H9 (cell line): ENCODE measurements at regions not wholly inside any gene's neighbourhood (a gene's known extent, or its start where the extent isn't known, plus 50 kb on each side); places are given as distances from the start of the nearest gene placed in this dataset.

Experiments used
- DNase-seq: peaks from one replicate; pipeline ENCODE4 v3.0.0-alpha.2; 2017
- H2AFZ ChIP-seq: one replicate; pipeline ENCODE4 v1.6.1; 2013; ENCODE audit warnings: mild to moderate bottlenecking, low read length, control low read depth, moderate library complexity
- H2AK5ac ChIP-seq: 2 replicates; pipeline ENCODE4 v1.6.1; 2013; ENCODE audit warnings: low read length, control low read depth, mixed read lengths; ENCODE audit not compliant: insufficient read length
- H2BK120ac ChIP-seq: one replicate; pipeline ENCODE4 v1.6.1; 2013; ENCODE audit warnings: low read depth, mild to moderate bottlenecking, low read length, control low read depth, inconsistent platforms; ENCODE audit not compliant: poor library complexity, severe bottlenecking
- H2BK12ac ChIP-seq: 2 replicates; pipeline ENCODE4 v1.6.1; 2013; ENCODE audit warnings: low read length, control low read depth, mixed read lengths, low read depth; ENCODE audit not compliant: insufficient read length
- H2BK15ac ChIP-seq: 2 replicates; pipeline ENCODE4 v1.6.1; 2013; ENCODE audit warnings: low read depth, low read length, control low read depth
- H2BK20ac ChIP-seq: one replicate; pipeline ENCODE4 v1.6.1; 2013; ENCODE audit warnings: low read depth, mild to moderate bottlenecking, low read length, control low read depth, inconsistent platforms; ENCODE audit not compliant: poor library complexity, severe bottlenecking
- H2BK5ac ChIP-seq: 2 replicates; pipeline ENCODE4 v1.6.1; 2013; ENCODE audit warnings: low read length, control low read depth, mixed read lengths; ENCODE audit not compliant: insufficient read length
- H3K14ac ChIP-seq: 2 replicates; pipeline ENCODE4 v1.6.1; 2013; ENCODE audit warnings: low read length, control low read depth; ENCODE audit not compliant: insufficient read depth
- H3K18ac ChIP-seq: 2 replicates; pipeline ENCODE4 v1.6.1; 2013; ENCODE audit warnings: low read depth, mild to moderate bottlenecking, mixed read lengths, low read length, control low read depth; ENCODE audit not compliant: insufficient read length
- H3K23ac ChIP-seq: 2 replicates; pipeline ENCODE4 v1.6.1; 2013; ENCODE audit warnings: low read length, control low read depth, mixed read lengths, low read depth; ENCODE audit not compliant: insufficient read length
- H3K23me2 ChIP-seq: 2 replicates; pipeline ENCODE4 v1.6.1; 2013; ENCODE audit warnings: low read depth, mild to moderate bottlenecking, mixed read lengths, low read length, control low read depth; ENCODE audit not compliant: insufficient read length, poor library complexity, severe bottlenecking
- H3K27ac ChIP-seq: 2 replicates; pipeline ENCODE4 v1.5.1; 2013; ENCODE audit warnings: low read length, control low read depth, mixed read lengths, low read depth; ENCODE audit not compliant: insufficient read length
- H3K27me3 ChIP-seq: 2 replicates; pipeline ENCODE4 v1.6.1; 2013; ENCODE audit warnings: low read length, control low read depth, inconsistent platforms; ENCODE audit not compliant: insufficient read depth
- H3K4ac ChIP-seq: 2 replicates; pipeline ENCODE4 v1.6.1; 2013; ENCODE audit warnings: low read depth, mild to moderate bottlenecking, control low read depth, inconsistent platforms, low read length, moderate library complexity
- H3K4me1 ChIP-seq: 2 replicates; pipeline ENCODE4 v1.6.1; 2013; ENCODE audit warnings: low read length, control low read depth, inconsistent platforms; ENCODE audit not compliant: insufficient read depth
- H3K4me2 ChIP-seq: 2 replicates; pipeline ENCODE4 v1.6.1; 2013; ENCODE audit warnings: low read length, control low read depth, mixed read lengths; ENCODE audit not compliant: insufficient read length, insufficient read depth
- H3K56ac ChIP-seq: 2 replicates; pipeline ENCODE4 v1.6.1; 2013; ENCODE audit warnings: low read depth, mild to moderate bottlenecking, mixed read lengths, low read length, control low read depth; ENCODE audit not compliant: insufficient read length
- H3K79me1 ChIP-seq: 2 replicates; pipeline ENCODE4 v1.6.1; 2013; ENCODE audit warnings: low read depth, mild to moderate bottlenecking, moderate library complexity, low read length, control low read depth, inconsistent platforms; ENCODE audit not compliant: insufficient read depth, poor library complexity, severe bottlenecking
- H3K79me2 ChIP-seq: 2 replicates; pipeline ENCODE4 v1.6.1; 2013; ENCODE audit warnings: low read length, control low read depth, inconsistent platforms; ENCODE audit not compliant: insufficient read depth
- H3K9ac ChIP-seq: 2 replicates; pipeline ENCODE4 v1.6.1; 2013; ENCODE audit warnings: low read length, control low read depth, mixed read lengths; ENCODE audit not compliant: insufficient read length; ENCODE audit errors: extremely low read depth
- H3K9me3 ChIP-seq: one replicate; pipeline ENCODE4 v1.6.1; 2013; ENCODE audit warnings: low read depth, low read length, inconsistent platforms; ENCODE audit not compliant: control insufficient read depth
- H3T11ph ChIP-seq: one replicate; pipeline ENCODE4 v1.6.1; 2013; ENCODE audit warnings: mild to moderate bottlenecking, low read length, control low read depth, inconsistent platforms
- H4K20me1 ChIP-seq: one replicate; pipeline ENCODE4 v1.6.1; 2013; ENCODE audit not compliant: control insufficient read depth, insufficient read length, insufficient read depth
- H4K5ac ChIP-seq: 2 replicates; pipeline ENCODE4 v1.6.1; 2013; ENCODE audit warnings: low read depth, mild to moderate bottlenecking, mixed read lengths, low read length, control low read depth; ENCODE audit not compliant: insufficient read length
- H4K8ac ChIP-seq: replicated peaks from 2 replicates; pipeline ENCODE4 v1.6.1; 2013; ENCODE audit warnings: low read length, control low read depth, mixed read lengths, low read depth; ENCODE audit not compliant: insufficient read length
- H4K91ac ChIP-seq: 2 replicates; pipeline ENCODE4 v1.6.1; 2013; ENCODE audit warnings: low read depth, mild to moderate bottlenecking, moderate library complexity, mixed read lengths, low read length, control low read depth; ENCODE audit not compliant: insufficient read length
- H3K27ac Mint-ChIP-seq, 3 experiments: 2 replicates in 2 of 3; 3 replicates in 1 of 3; pipeline ENCODE4 v1.8.0; 2020 to 2021; ENCODE audit warnings: mixed read lengths in 3 of 3, mild to moderate bottlenecking in 1 of 3, moderate library complexity in 1 of 3
- H3K27me3 Mint-ChIP-seq: 2 replicates; pipeline ENCODE4 v1.8.0; 2021; ENCODE audit warnings: low read depth, mild to moderate bottlenecking, moderate library complexity, mixed read lengths
- H3K36me3 Mint-ChIP-seq, 3 experiments: 2 replicates in 2 of 3; 3 replicates in 1 of 3; pipeline ENCODE4 v1.8.0; 2020 to 2021; ENCODE audit warnings: low read depth in 3 of 3, mixed read lengths in 3 of 3; ENCODE audit not compliant: insufficient read depth in 1 of 3
- H3K4me1 Mint-ChIP-seq, 2 experiments: 2 replicates each; pipeline ENCODE4 v1.8.0; 2020; ENCODE audit warnings: mixed read lengths in 2 of 2
- H3K4me3 Mint-ChIP-seq, 2 experiments: 2 replicates in 1 of 2; 3 replicates in 1 of 2; pipeline ENCODE4 v1.8.0; 2020 to 2021; ENCODE audit warnings: mild to moderate bottlenecking in 2 of 2, mixed read lengths in 2 of 2, moderate library complexity in 1 of 2
- H3K9me3 Mint-ChIP-seq, 2 experiments: 2 replicates in 1 of 2; 3 replicates in 1 of 2; pipeline ENCODE4 v1.8.0; 2020; ENCODE audit warnings: mild to moderate bottlenecking in 2 of 2, mixed read lengths in 2 of 2, moderate library complexity in 1 of 2
- CTCF ChIP-seq: fragments of 200-600 bp; sonication (generic); conservative IDR thresholded peaks from 3 replicates; pipeline ENCODE4 v1.8.0; 2021; ENCODE audit warnings: antibody characterized with exemption, mild to moderate bottlenecking
- WGBS: extraction: QIAGEN DNeasy Blood & Tissue Kit; methylation state at CpG from one replicate; pipeline ENCODE4 v1.1.7; 2013; ENCODE audit warnings: missing lambda C conversion rate, low lambda C conversion rate, mixed read lengths; ENCODE audit not compliant: insufficient read length; ENCODE audit errors: extremely low coverage; 5-methylcytosine and 5-hydroxymethylcytosine counted together

GRCh38 chr4:181971411-181971810, 271.8 kb upstream of the TENM3 start:
- no peak overlapping the region for H3K56ac ChIP-seq
- no peak overlapping the region for H2BK15ac ChIP-seq
- no peaks in the 10 kb centered on the region for H3K9me3 ChIP-seq
- Mint-ChIP-seq H3K9me3 (peaks cover 2 to 8% of the 10 kb centered on the region in 2 experiments; a peak in 2 of 5 replicates), H3K36me3 (peaks cover 0 to 7% (median 4%) of the 10 kb centered on the region in 3 experiments; a peak in 5 of 7 replicates), H3K4me3 (no peak overlapping the region), H3K4me1 (peaks cover 9 to 11% of the 10 kb centered on the region in 2 experiments), H3K27me3 (no peaks in the 10 kb centered on the region), H3K27ac (no peak overlapping the region)
- no peaks in the 10 kb centered on the region for H3K27me3 ChIP-seq
- no peaks in the 10 kb centered on the region for H4K20me1 ChIP-seq
- no peak overlapping the region for H2BK5ac ChIP-seq
- no peak for TF ChIP-seq CTCF
- H2AK5ac ChIP-seq = no peak overlapping the region
- H3K4me2 ChIP-seq = no peak overlapping the region
- H3K79me2 ChIP-seq = no peaks in the 10 kb centered on the region
- no peaks in the 10 kb centered on the region for H3K79me1 ChIP-seq
- H2AFZ ChIP-seq = no peak overlapping the region
- no peak overlapping the region for H3K14ac ChIP-seq
- no peak overlapping the region for H3T11ph ChIP-seq
- no peak overlapping the region for H3K4ac ChIP-seq
- H4K5ac ChIP-seq = no peak overlapping the region
- no peak overlapping the region for H4K91ac ChIP-seq
- 0 out of 2 replicates have a peak, but pooled peaks cover 2% of the 10 kb centered on the region for H3K4me1 ChIP-seq
- no peak overlapping the region for H3K9ac ChIP-seq
- WGBS = no CpG with 5 or more reads among the region's 4 CpGs
- H2BK120ac ChIP-seq = no peak overlapping the region
- no peak overlapping the region for H2BK20ac ChIP-seq
- H3K18ac ChIP-seq = no peak overlapping the region
- no peaks in the 10 kb centered on the region for H3K23me2 ChIP-seq
- H3K27ac ChIP-seq = no peak overlapping the region
- no peak overlapping the region for H3K23ac ChIP-seq
- no peak overlapping the region for H2BK12ac ChIP-seq
- no peak overlapping the region for H4K8ac ChIP-seq
- DNase-seq = no peak
